ENCODE measurements at regions not wholly inside any gene's neighbourhood (a gene's known extent, or its start where the extent isn't known, plus 50 kb on each side); places are given as distances from the start of the nearest gene placed in this dataset.

DNA sequence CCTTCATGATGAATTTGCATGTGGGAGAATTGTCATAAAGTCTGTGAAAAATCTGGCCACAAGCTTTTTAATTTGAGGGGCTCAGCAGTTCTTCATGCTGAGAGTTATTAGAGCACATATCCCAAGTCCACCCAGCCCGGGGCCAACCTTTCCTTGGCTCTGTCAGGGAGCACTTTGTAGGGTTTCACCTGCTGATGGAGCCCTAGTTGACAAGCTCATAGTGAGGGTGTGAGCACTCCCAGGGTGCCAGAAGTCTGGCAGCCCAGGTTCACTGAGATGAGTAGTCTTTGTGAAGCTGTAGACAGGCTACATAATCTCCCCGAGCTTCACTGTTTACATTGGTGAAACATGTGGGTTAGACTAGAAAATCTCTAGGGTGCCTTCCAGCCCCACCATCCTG lies 97.2 kb upstream of the NREP start:
- H3K4me3 Mint-ChIP-seq (ENCODE audit: unreplicated experiment) = no peak overlapping the region
- no peaks in the 10 kb centered on the region for H3K9me3 Mint-ChIP-seq (ENCODE audit: unreplicated experiment)
- H3K4me1 Mint-ChIP-seq (ENCODE audit: low read depth, unreplicated experiment) = peaks cover 11% of the 10 kb centered on the region
- no peaks in the 10 kb centered on the region for H3K9me3 ChIP-seq (ENCODE audit: insufficient read depth, low read depth, low read length)
- TF ChIP-seq EZH2 (IDR thresholded peaks at IDR 0.05; ENCODE audit: insufficient read depth, low read length) = no peak
- TF ChIP-seq, protein P1, sequence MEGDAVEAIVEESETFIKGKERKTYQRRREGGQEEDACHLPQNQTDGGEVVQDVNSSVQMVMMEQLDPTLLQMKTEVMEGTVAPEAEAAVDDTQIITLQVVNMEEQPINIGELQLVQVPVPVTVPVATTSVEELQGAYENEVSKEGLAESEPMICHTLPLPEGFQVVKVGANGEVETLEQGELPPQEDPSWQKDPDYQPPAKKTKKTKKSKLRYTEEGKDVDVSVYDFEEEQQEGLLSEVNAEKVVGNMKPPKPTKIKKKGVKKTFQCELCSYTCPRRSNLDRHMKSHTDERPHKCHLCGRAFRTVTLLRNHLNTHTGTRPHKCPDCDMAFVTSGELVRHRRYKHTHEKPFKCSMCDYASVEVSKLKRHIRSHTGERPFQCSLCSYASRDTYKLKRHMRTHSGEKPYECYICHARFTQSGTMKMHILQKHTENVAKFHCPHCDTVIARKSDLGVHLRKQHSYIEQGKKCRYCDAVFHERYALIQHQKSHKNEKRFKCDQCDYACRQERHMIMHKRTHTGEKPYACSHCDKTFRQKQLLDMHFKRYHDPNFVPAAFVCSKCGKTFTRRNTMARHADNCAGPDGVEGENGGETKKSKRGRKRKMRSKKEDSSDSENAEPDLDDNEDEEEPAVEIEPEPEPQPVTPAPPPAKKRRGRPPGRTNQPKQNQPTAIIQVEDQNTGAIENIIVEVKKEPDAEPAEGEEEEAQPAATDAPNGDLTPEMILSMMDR (IDR thresholded peaks at IDR 0.05; ENCODE audit: insufficient read depth, low read depth, low read length) = no peak
- H3K4me2 ChIP-seq (ENCODE audit: low read length) = no peak overlapping the region
- H2AFZ ChIP-seq (ENCODE audit: low read depth, low read length) = no peak overlapping the region
- no peak overlapping the region for H3K27ac Mint-ChIP-seq (ENCODE audit: unreplicated experiment)
- no peaks in the 10 kb centered on the region for H3K36me3 ChIP-seq (ENCODE audit: insufficient read depth, low read length)
- H3K36me3 Mint-ChIP-seq (ENCODE audit: low read depth, unreplicated experiment) = no peaks in the 10 kb centered on the region
- H3K4me3 ChIP-seq (ENCODE audit: insufficient read depth, low read depth, low read length) = no peak overlapping the region
- FAIRE-seq (no peak), DNase-seq (ENCODE audit: low read depth) (no peak)
- no peak overlapping the region for H3K9ac ChIP-seq (ENCODE audit: low read length)
- no peak overlapping the region for H3K27ac ChIP-seq (ENCODE audit: low read depth, low read length)
- no peaks in the 10 kb centered on the region for H4K20me1 ChIP-seq (ENCODE audit: insufficient read depth, low read length)
- no peaks in the 10 kb centered on the region for H3K27me3 ChIP-seq (ENCODE audit: insufficient read depth, low read length)
- peaks cover 6% of the 10 kb centered on the region for H3K4me1 ChIP-seq (ENCODE audit: insufficient read depth, low read length)
- no peaks in the 10 kb centered on the region for H3K79me2 ChIP-seq (ENCODE audit: insufficient read depth, low read length)
- H3K27me3 Mint-ChIP-seq (ENCODE audit: low read depth, unreplicated experiment) = peaks cover 2% of the 10 kb centered on the region

DNA sequence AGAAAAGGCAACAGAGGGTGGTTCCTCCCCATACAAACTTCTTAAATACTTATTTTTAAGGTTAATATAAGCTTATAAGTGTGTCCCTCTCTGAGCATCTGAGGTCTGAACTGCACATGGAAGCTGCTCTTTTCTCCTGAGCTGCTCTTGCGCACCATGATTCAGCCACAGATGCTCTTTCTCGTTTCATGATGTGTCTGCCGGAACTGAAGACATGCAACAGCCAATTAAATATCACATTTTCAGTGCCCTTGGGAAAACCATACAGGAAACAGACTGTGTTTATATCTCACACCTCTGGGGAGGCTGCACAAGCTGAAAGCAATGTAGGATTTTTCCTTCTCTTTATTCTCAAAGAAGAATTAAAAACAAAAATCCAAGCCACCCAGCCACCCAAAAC lies 96.8 kb upstream of the NREP start:
- Histone ChIP-seq H3K4me1 (ENCODE audit: insufficient read depth, low read length) (peaks cover 5% of the 10 kb centered on the region), H3K36me3 (ENCODE audit: insufficient read depth, low read length) (no peaks in the 10 kb centered on the region), H3K9me3 (ENCODE audit: insufficient read depth, low read depth, low read length) (no peaks in the 10 kb centered on the region), H3K4me3 (ENCODE audit: insufficient read depth, low read depth, low read length) (no peak overlapping the region), H3K27me3 (ENCODE audit: insufficient read depth, low read length) (no peaks in the 10 kb centered on the region), H3K4me2 (ENCODE audit: low read length) (no peak overlapping the region), H3K79me2 (ENCODE audit: insufficient read depth, low read length) (no peaks in the 10 kb centered on the region), H3K9ac (ENCODE audit: low read length) (no peak overlapping the region), H2AFZ (ENCODE audit: low read depth, low read length) (no peak overlapping the region), H4K20me1 (ENCODE audit: insufficient read depth, low read length) (no peaks in the 10 kb centered on the region), H3K27ac (ENCODE audit: low read depth, low read length) (no peak overlapping the region)
- DNase-seq (ENCODE audit: low read depth) = no peak
- no peak for FAIRE-seq
- peaks cover 11% of the 10 kb centered on the region for H3K4me1 Mint-ChIP-seq (ENCODE audit: low read depth, unreplicated experiment)
- TF ChIP-seq EZH2 (IDR thresholded peaks at IDR 0.05; ENCODE audit: insufficient read depth, low read length) = no peak
- TF ChIP-seq, protein P1 (IDR thresholded peaks at IDR 0.05; ENCODE audit: insufficient read depth, low read depth, low read length) = no peak
- no peaks in the 10 kb centered on the region for H3K36me3 Mint-ChIP-seq (ENCODE audit: low read depth, unreplicated experiment)
- peaks cover 6% of the 10 kb centered on the region for H3K27me3 Mint-ChIP-seq (ENCODE audit: low read depth, unreplicated experiment)
- no peaks in the 10 kb centered on the region for H3K9me3 Mint-ChIP-seq (ENCODE audit: unreplicated experiment)
- H3K27ac Mint-ChIP-seq (ENCODE audit: unreplicated experiment) = no peak overlapping the region
- H3K4me3 Mint-ChIP-seq (ENCODE audit: unreplicated experiment) = no peak overlapping the region

DNA sequence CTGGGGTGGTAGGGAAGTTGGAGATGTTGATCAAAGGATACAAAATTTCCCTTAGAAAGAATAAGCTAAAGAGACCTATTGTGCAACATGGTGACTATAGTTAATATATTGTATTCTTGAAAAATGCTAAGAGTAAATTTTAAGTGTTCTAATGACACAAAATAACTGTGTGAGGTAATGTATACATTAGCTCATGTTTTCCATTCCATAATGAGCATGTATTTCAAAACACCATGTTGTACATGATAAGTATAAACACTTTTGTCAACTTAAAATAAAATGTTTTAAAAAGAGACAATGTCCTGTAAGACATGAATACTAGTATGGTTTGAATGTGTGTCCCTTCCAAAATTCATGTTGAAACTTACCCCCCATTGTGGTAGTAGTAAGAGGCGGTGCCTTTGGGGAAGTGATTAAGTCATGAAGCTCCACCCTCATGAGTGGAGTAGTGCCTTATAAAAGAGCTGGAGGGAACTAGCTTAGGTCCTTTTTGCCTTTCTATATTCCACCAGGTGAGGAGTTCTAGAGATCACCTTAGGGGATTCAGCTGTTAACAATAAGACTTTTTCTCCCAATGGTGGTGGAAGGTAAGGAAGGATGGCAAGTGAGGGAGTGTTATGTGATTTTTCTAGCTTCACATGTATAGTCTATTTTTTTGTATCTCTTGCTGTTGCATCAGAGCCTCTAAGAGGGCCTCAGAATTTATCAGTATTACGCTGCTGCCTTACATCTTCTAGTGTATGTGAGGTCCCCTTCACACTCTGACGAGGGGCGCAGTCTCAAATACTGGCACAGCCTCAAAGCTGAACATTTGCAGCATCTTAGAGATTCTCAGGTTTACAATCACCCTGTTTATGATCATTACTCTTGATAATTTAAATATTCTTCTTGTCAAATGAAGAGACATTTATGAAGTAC lies 94.9 kb upstream of the NREP start:
- no peak overlapping the region for H3K9ac ChIP-seq (ENCODE audit: low read length)
- H3K4me2 ChIP-seq (ENCODE audit: low read length) = no peak overlapping the region
- H3K79me2 ChIP-seq (ENCODE audit: insufficient read depth, low read length) = no peaks in the 10 kb centered on the region
- H3K36me3 Mint-ChIP-seq (ENCODE audit: low read depth, unreplicated experiment) = no peaks in the 10 kb centered on the region
- H3K9me3 Mint-ChIP-seq (ENCODE audit: unreplicated experiment) = no peaks in the 10 kb centered on the region
- peaks cover 5% of the 10 kb centered on the region for H3K4me1 ChIP-seq (ENCODE audit: insufficient read depth, low read length)
- peaks cover 10% of the 10 kb centered on the region for H3K4me1 Mint-ChIP-seq (ENCODE audit: low read depth, unreplicated experiment)
- H3K27ac ChIP-seq (ENCODE audit: low read depth, low read length) = no peak overlapping the region
- TF ChIP-seq EZH2 (IDR thresholded peaks at IDR 0.05; ENCODE audit: insufficient read depth, low read length) = no peak
- TF ChIP-seq, protein P1 (IDR thresholded peaks at IDR 0.05; ENCODE audit: insufficient read depth, low read depth, low read length) = no peak
- H3K9me3 ChIP-seq (ENCODE audit: insufficient read depth, low read depth, low read length) = no peaks in the 10 kb centered on the region
- H3K27ac Mint-ChIP-seq (ENCODE audit: unreplicated experiment) = no peak overlapping the region
- H3K27me3 ChIP-seq (ENCODE audit: insufficient read depth, low read length) = no peaks in the 10 kb centered on the region
- no peaks in the 10 kb centered on the region for H4K20me1 ChIP-seq (ENCODE audit: insufficient read depth, low read length)
- H3K27me3 Mint-ChIP-seq (ENCODE audit: low read depth, unreplicated experiment) = peaks cover 6% of the 10 kb centered on the region
- no peak for FAIRE-seq
- H3K4me3 ChIP-seq (ENCODE audit: insufficient read depth, low read depth, low read length) = no peak overlapping the region
- H2AFZ ChIP-seq (ENCODE audit: low read depth, low read length) = no peak overlapping the region
- H3K36me3 ChIP-seq (ENCODE audit: insufficient read depth, low read length) = no peaks in the 10 kb centered on the region
- no peak for DNase-seq (ENCODE audit: low read depth)
- no peak overlapping the region for H3K4me3 Mint-ChIP-seq (ENCODE audit: unreplicated experiment)

Measured in astrocyte (in vitro differentiated cells and primary cell).